ENCODE measurements at regions not wholly inside any gene's neighbourhood (a gene's known extent, or its start where the extent isn't known, plus 50 kb on each side); places are given as distances from the start of the nearest gene placed in this dataset.

DNA sequence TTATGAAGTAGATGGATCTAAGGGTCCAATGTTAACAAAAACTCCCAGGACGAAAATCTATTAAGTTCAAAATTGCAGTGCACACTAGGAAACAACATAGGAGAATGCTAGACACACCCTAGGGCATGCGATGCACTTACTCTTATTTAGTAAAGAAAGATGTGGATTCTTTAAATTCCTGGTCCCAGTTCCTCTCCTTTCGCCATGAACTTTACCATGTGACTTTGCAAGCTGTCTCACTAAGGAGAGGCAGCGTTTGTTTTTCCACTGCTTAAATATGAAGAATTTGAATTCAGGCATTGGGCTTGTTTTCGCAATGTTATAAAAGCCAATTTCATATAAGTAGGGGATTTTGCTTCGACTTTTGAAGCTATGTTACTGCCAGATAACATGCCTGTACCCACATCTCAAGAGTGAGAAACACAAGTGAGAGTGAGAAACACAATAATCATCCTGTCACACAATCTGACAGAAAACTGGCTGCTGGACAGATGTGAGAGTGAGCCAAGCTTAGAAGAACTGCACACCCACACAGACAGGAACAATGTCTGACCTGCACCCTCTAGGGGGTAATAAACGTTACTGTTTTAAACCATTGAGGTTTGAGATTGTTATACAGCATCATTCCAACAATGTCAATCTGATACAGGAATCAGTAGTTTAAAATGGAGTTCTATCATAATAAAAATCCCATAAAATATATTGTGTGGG is 1308.4 kb downstream of the SLITRK5 start:
- TF ChIP-seq, protein P1, sequence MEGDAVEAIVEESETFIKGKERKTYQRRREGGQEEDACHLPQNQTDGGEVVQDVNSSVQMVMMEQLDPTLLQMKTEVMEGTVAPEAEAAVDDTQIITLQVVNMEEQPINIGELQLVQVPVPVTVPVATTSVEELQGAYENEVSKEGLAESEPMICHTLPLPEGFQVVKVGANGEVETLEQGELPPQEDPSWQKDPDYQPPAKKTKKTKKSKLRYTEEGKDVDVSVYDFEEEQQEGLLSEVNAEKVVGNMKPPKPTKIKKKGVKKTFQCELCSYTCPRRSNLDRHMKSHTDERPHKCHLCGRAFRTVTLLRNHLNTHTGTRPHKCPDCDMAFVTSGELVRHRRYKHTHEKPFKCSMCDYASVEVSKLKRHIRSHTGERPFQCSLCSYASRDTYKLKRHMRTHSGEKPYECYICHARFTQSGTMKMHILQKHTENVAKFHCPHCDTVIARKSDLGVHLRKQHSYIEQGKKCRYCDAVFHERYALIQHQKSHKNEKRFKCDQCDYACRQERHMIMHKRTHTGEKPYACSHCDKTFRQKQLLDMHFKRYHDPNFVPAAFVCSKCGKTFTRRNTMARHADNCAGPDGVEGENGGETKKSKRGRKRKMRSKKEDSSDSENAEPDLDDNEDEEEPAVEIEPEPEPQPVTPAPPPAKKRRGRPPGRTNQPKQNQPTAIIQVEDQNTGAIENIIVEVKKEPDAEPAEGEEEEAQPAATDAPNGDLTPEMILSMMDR (conservative IDR thresholded peaks at IDR 0.05; ENCODE audit: low read depth, low read length): no peak
- TF ChIP-seq EZH2 (IDR thresholded peaks at IDR 0.05; ENCODE audit: borderline replicate concordance, low read depth, low read length, poor library complexity, severe bottlenecking): no peak

All from A673 (cell line).